ENCODE measurements at regions not wholly inside any gene's neighbourhood (a gene's known extent, or its start where the extent isn't known, plus 50 kb on each side); places are given as distances from the start of the nearest gene placed in this dataset.

- intact Hi-C loops (cut with DNase I): no loop called here
- Histone ChIP-seq H3K27me3 (ENCODE audit: low read depth) (no peaks in the 10 kb centered on the region), H3K27ac (no peak overlapping the region), H3K4me3 (no peak overlapping the region), H3K4me1 (no peaks in the 10 kb centered on the region), H3K36me3 (no peaks in the 10 kb centered on the region), H3K9me3 (no peaks in the 10 kb centered on the region)
- no peak for DNase-seq
- TF ChIP-seq CTCF (IDR thresholded peaks at IDR 0.05): no peak
- ATAC-seq: no peak
These were observed 619.0 kb downstream of the SOX6 start for GRCh38 chr11:15737320-15737719.

- TF ChIP-seq CTCF (IDR thresholded peaks at IDR 0.05): no peak
- DNase-seq (no peak), ATAC-seq (no peak)
- intact Hi-C loops (cut with DNase I): no loop called here
- H3K4me1 ChIP-seq: no peaks in the 10 kb centered on the region
- H3K9me3 ChIP-seq: no peaks in the 10 kb centered on the region
- no peaks in the 10 kb centered on the region for H3K27me3 ChIP-seq (ENCODE audit: low read depth)
- no peaks in the 10 kb centered on the region for H3K36me3 ChIP-seq
- no peak overlapping the region for H3K27ac ChIP-seq
- H3K4me3 ChIP-seq: no peak overlapping the region
These were observed 617.4 kb downstream of the SOX6 start for GRCh38 chr11:15738931-15739330.

GRCh38 chr11:15742626-15743519, 613.5 kb downstream of the SOX6 start:
- Histone ChIP-seq H3K4me1 (no peaks in the 10 kb centered on the region), H3K36me3 (no peaks in the 10 kb centered on the region), H3K4me3 (no peak overlapping the region), H3K27me3 (ENCODE audit: low read depth) (no peaks in the 10 kb centered on the region), H3K9me3 (no peaks in the 10 kb centered on the region), H3K27ac (no peak overlapping the region)
- ATAC-seq (no peak), DNase-seq (no peak)
- no peak for TF ChIP-seq CTCF (IDR thresholded peaks at IDR 0.05)
- intact Hi-C loops (cut with DNase I): no loop called here

- DNase-seq (no peak), ATAC-seq (no peak)
- no peak for TF ChIP-seq CTCF (IDR thresholded peaks at IDR 0.05)
- Histone ChIP-seq H3K27me3 (ENCODE audit: low read depth) (no peaks in the 10 kb centered on the region), H3K27ac (no peak overlapping the region), H3K4me3 (no peak overlapping the region), H3K4me1 (no peaks in the 10 kb centered on the region), H3K9me3 (no peaks in the 10 kb centered on the region), H3K36me3 (no peaks in the 10 kb centered on the region)
- intact Hi-C loops (cut with DNase I): no loop called here
These were observed 611.7 kb downstream of the SOX6 start for GRCh38 chr11:15744693-15745092.

GRCh38 chr11:15745266-15745665, 611.1 kb downstream of the SOX6 start:
- Histone ChIP-seq H3K27ac (no peak overlapping the region), H3K4me3 (no peak overlapping the region), H3K4me1 (no peaks in the 10 kb centered on the region), H3K9me3 (no peaks in the 10 kb centered on the region), H3K36me3 (no peaks in the 10 kb centered on the region), H3K27me3 (ENCODE audit: low read depth) (no peaks in the 10 kb centered on the region)
- ATAC-seq (no peak), DNase-seq (no peak)
- intact Hi-C loops (cut with DNase I): no loop called here
- TF ChIP-seq CTCF (IDR thresholded peaks at IDR 0.05): no peak

Data from lower lobe of right lung (tissue), 2 donors.